ENCODE measurements at regions not wholly inside any gene's neighbourhood (a gene's known extent, or its start where the extent isn't known, plus 50 kb on each side); places are given as distances from the start of the nearest gene placed in this dataset.

GRCh38 chrY:21146331-21146730, 364.8 kb upstream of the RBMY1B start:
- no peak for TF ChIP-seq ZNF274 (IDR thresholded peaks at IDR 0.05; ENCODE audit: low read depth, low read length)
- no peak for TF ChIP-seq YY1 (IDR thresholded peaks at IDR 0.05; ENCODE audit: insufficient read depth, insufficient read length)

All from NT2/D1 (cell line).